NCI-H1436 (cell line): ENCODE measurements at regions not wholly inside any gene's neighbourhood (a gene's known extent, or its start where the extent isn't known, plus 50 kb on each side); places are given as distances from the start of the nearest gene placed in this dataset.

ENCODE experiments used
- DNase-seq: peaks from one replicate; lab custom pipeline; 2025; lab: John Stamatoyannopoulos, UW

- DNase-seq, result no peak
Measured at GRCh38 chr7:109295158-109295557, 725.5 kb downstream of the DNAJB9 start.

DNA sequence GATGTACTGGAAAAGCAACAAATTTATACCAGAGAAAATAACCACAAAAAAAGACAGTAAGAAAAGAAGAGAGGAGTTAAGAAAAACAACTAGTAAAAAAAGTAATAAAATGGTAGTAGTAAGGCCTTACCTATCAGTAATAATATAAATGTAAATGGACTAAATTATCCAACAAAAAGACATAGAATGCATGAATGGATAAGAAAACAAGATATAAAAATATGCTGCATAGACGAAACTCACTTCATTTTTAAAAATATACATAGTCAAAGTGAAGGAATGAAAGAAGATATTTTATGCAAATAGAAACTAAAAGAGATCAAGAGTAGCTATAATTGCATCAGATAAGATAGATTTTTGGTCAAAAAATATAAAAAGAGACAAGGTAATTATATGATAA, 739.1 kb downstream of the DNAJB9 start:
- no peak for DNase-seq

- no peak for DNase-seq
Measured at GRCh38 chr7:109309790-109310189, 740.1 kb downstream of the DNAJB9 start.

DNA sequence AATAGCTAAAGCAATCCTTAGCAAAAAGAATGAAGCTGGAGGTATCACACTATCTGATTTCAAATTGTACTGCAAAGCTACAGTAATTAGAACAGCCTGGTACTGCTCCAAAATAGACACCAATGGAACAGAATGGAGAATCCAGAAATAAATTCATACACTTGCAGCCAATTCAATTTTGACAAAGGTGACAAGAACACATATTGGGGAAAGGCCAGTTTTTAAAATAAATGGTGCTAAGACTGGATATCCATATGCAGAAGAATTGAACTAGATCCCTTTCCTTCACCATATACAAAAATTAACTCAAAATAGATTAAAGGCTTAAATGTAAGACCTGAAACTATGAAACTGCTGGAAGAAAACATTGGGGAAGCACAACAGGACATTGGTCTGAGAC, 748.5 kb downstream of the DNAJB9 start:
- DNase-seq, result no peak

DNA sequence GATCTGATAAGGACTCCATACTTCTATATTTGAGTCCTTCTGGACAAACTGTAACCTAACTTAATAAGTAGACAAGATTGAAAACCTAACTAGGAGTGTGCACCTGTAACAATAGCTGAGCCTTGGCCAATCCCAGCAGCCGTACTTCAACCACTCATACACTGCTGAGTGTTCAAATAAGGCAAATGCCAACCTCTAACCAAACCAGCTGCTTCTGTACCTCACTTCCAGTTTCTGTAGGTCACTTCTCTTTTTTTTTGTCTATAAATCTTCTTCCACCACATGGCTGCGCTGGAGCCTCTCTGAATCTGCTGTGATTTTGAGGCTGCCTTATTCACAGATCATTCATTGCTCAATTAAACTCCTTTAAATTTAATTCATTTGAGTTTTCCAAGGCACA, 753.2 kb downstream of the DNAJB9 start:
- DNase-seq, result no peak

- DNase-seq, result no peak
Measured at GRCh38 chr7:109331423-109331822, 761.7 kb downstream of the DNAJB9 start.

DNA sequence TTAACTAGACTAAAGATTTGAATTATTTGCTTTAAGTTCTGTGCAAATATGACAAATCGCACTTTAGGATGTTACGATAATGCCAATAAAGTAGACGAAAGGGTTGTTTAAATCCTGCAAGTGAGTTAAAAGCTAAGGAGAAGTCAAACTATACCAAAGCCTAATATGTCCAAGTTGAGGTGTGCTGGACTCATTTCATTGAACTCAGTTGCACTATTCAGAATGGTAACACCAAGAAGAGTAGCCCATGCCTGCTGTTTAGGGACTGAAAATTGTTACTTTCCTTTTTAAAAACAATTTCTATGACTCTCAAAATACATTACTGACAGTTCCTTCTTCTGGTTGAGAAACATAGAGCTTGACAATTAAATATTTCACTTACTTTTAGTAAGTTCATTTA, 766.3 kb downstream of the DNAJB9 start:
- no peak for DNase-seq

DNA sequence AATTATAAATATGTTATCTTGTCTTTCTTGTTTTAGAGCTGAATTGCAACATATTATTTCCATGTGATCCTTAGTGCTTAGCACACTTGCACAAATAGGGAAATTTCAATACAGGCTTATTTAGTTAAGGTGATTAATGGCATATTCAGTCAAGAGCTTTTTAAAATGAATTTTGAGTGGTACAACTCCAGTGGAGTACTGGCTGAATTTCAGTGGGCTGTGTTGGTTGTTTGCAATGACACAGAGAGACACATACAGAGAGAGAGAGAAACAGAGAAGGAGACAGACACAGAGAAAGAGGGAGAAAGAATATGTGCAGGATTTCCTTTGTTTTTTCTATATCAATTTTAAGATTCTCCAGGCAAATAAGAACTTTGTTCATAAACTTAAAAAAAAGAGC, 766.9 kb downstream of the DNAJB9 start:
- no peak for DNase-seq

DNA sequence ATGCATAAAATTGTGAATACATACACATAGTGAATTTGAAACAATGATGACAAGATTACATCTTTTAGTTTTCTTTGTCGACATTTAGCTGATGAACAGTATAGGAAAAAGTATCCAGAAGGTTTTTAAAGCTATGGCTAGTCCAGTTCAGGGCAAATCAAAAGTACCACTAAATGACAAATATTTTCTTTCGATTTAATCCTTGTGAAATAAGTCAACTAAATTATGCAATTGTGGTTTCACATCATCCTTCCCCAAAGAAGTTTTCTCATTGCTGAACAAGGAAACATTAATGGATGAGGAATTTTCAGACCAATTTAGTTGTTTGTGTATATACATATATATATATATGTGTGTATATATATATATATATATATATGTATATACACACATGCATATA, 774.0 kb downstream of the DNAJB9 start:
- no peak for DNase-seq

DNA sequence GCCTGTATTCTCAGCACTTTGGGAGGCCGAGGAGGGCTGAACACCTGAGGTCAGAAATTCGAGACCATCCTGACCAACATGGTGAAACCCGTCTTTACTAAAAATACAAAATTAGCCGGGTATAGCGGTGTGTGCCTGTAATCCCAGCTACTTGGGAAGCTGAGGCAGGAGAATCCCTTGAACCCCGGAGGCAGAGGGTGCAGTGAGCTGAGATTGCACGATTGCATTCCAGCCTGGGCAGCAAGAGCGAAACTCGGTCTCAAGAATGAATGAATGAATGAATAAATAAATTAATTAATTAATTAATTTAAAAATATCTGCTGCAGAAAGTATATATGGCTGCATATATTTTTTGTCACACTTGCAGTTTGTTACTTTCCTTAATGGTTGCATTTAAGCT, 781.8 kb downstream of the DNAJB9 start:
- DNase-seq, result no peak

- no peak for DNase-seq
Measured at GRCh38 chr7:109354000-109354399, 784.3 kb downstream of the DNAJB9 start.

DNA sequence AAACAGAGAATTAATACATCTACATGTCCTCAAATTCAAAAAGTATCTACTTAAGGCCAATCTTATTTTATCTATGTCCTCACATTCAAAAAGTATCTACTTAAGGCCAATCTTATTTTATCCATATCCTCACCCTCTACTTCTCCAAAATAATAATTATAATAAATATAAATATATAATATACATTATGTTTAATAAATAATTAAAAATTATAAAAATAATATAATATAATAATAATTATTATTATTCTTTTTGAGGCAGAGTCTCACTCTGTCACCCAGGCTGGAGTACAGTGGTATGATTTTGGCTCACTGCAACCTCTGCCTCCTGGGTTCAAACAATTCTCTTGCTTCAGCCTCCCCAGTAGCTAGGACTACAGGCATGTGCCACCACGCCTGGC, 784.9 kb downstream of the DNAJB9 start:
- DNase-seq, result no peak

DNA sequence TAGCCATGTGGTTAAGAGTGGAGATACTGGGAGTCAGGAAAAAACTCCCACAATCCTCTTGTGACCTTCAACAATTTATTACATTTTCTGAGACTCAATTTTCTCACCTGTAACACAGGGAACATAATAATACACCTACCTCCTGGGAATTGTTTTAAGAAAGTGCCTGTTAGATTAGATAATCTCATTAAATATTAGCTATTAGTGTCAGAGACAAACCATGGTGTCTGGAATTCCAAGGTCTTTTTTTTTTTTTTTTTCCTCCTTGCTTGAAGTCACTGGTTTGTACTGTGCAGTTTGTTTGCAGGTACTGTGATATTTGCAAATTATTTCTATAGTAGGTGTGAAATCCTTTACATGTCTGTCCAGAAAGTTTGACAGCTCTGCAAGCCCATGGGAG, 806.1 kb downstream of the DNAJB9 start:
- no peak for DNase-seq

- no peak for DNase-seq
Measured at GRCh38 chr7:109376576-109376975, 806.9 kb downstream of the DNAJB9 start.

GRCh38 chr7:109377076-109377884, 807.6 kb downstream of the DNAJB9 start:
- no peak for DNase-seq

DNA sequence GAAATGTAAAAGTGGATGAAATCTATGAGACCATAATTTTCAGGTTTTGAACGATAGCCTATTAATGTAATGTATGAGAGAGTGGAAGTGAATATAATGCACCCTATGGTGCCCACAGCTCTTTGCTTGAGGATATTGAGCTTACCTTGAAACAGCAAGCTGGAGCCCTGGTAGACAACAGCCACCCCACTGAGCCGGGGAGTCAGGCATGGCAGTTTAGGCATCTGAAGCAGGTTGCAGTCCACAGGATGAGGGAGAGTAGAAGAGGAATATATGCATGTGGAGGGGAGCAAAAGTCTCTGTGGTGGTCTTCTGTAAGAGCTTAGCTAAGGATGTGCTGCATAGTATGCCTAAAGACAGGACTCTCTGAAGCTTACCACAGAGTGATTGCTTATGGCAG, 817.3 kb downstream of the DNAJB9 start:
- DNase-seq, result no peak

DNA sequence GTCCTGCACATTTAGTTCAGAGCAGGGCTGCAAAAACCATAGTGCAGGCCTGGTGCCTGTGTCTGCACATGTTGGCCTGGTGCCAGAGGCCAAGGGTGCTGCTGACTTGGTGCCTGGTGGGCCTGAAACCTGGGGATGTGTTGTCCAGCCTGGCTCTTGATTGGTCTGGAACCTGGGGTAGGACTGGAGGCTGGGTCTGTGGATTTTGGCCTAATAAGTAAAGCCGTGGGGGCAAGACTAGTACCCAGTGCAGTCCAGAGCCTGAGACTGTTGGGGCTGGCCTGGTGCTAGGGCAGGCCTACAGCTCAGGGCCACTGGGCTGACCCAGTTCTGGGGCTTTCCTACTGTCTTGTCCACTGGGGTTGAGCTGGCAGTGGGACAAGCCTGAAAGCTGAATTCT, 817.9 kb downstream of the DNAJB9 start:
- DNase-seq, result no peak

GRCh38 chr7:109391240-109391639, 821.6 kb downstream of the DNAJB9 start:
- DNase-seq, result no peak

DNA sequence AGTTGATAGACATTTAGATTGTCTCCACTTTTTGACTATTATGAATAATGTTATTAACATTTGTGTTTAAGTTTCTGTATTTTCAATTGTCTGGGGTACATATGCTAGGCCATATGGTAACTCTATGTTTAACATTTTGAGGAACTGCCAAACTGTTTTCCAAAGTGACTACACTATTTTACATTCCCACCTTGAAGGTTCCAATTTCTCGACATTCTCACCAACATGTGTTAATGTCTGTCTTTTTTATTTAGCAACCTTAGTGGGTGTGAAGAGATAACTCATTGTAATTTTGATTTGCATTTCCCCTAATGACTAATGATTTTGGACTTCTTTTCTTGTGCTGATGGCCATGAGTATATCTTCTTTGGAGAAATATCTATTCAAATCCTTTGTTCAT, 832.4 kb downstream of the DNAJB9 start:
- no peak for DNase-seq

GRCh38 chr7:109407756-109408155, 838.1 kb downstream of the DNAJB9 start:
- DNase-seq, result no peak

DNA sequence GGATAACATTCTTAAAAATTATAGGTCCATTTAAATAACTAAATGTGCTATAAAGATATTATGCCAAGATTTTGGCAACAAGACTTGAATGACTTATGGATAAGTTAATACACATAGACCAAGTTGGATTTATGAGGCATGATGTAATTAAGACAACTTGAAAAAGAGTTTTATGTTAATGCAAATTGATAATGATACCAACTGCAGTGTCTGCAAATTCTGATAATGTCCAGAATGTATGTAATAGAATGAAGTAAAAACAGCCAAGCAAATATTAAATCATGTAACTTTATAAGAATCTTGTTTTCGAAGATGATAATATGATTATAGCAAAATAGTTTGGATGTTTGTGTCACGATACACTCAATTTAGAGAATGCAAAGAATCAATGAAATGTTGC, 868.3 kb downstream of the DNAJB9 start:
- no peak for DNase-seq

DNA sequence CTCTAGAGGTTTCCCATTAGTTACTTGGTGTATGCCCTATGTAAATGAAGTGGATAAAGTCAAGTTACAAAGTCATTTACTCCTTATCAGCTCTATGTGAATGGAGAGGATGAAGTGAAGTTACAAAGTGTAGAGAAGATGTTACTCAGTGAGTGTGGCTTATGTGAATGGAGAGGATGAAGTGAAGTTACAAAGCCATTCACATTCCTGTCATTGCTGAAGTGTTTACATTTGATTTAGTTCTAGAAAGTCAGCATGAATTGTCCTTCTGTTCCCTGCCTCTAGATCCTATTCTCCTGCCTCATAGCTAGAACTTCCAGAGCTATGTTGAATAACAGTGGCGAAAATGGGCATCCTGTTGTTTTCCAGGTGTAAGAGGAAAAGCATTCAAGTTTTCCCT, 880.1 kb downstream of the DNAJB9 start:
- DNase-seq, result no peak

DNA sequence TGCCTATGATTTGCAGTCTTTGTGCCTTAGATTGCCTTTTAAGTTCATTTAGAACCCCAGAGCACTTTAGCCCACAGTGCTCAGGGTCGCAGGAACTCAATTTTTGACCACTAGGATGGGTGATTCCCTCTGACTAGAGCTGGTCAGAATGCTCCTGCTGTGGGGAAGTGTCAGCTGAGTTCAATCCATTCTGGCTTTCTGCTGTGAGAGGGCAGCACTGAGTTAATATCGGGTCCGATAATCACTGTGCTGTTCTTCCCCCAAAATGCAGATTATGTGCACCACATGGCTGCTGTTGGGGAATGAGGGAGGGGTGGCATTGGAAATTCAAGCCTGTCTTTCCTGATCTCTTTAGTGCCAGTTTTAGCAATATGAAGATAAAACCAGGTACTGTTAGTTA, 886.4 kb downstream of the DNAJB9 start:
- DNase-seq, result no peak

DNA sequence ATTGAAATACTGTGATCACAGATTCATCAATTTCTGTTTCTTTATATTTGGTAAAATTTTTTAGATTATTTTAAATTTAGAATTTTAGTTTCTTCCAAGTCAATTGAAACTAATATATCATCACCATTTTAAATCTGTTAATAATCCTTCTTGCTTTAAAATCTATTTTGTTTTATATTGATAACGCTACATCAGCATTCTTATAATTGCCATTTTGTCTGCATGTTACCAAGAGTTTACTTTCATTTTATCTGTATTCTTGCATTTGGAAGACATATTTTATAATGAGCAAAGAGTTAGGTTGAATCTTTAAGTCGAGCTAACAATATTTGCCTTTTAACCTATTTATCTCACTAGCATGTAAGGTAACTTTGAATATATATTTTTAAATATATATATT, 890.6 kb downstream of the DNAJB9 start:
- DNase-seq, result no peak
